NCI-H2081 treated with DMSO at 0.1 percent for 48 hours (cell line): ENCODE measurements at regions not wholly inside any gene's neighbourhood (a gene's known extent, or its start where the extent isn't known, plus 50 kb on each side); places are given as distances from the start of the nearest gene placed in this dataset.

Source experiments
- DNase-seq: peaks from one replicate; lab custom pipeline; 2025; lab: John Stamatoyannopoulos, UW

DNA sequence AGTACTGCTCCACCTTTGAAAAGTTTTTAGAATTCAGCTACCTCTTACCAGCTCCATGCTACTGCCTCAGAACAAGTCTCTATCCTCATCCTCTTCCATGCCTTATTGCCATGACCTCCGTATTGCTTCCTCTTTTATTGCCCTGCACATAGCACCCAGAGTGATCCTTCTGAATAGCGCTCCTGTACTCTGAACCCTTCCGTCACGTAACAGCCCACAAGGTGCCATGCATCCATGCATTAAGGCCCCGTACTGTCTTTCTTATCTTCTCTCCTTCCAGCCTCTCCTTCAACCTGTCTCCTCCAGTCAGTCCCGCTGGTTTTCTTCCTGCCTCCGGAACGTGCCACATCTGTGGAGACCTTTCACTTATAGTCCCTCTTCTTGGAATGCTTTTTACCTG is 273.3 kb upstream of the SEMA6A start:
- no peak for DNase-seq

DNA sequence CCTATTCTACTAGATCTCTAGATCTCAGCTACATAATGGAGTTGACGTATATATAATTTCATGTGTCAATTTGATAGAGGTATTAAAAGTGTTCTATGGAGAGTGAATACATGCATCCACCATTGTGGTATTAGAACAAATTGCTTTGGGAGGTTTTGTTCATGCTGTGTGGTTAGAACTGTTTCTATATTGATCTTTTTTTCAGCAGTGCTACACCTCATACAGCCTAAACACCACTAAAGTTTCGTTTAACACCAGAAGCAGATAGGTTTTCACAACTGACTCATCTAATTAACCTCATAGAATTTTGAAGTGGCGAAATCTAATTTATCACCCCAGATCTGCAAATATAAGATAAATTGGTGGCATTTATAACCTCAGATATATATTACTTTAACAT is 269.4 kb upstream of the SEMA6A start:
- DNase-seq: no peak

GRCh38 chr5:116842514-116842961 is 267.9 kb upstream of the SEMA6A start:
- DNase-seq: no peak

- DNase-seq: no peak
Observed at GRCh38 chr5:116841734-116842133, 267.1 kb upstream of the SEMA6A start.

DNA sequence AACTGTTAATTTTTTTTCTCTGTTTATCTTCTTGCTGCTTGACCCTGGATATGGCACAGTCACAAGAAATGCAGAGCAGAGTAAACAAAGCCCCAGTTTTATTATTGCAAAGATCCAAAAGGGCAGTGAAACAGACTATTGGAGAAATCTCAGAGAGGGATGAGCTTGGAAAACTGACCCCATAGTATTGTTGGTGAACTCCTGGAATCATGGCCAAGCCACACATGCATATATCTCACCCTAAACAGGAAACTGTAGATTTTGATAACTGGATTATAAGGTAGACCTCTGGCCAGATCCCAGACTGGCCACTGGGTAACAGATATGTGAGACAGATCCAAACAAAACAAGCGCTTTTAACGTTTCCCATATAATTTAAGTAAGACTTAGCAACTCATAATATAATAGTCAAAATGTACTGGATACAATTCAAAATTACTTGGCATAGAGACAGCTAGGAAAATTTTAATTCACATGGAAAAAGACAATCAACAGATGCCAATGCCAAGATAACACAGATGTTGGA is 263.5 kb upstream of the SEMA6A start:
- no peak for DNase-seq

GRCh38 chr5:116834796-116835515 is 260.3 kb upstream of the SEMA6A start:
- no peak for DNase-seq

DNA sequence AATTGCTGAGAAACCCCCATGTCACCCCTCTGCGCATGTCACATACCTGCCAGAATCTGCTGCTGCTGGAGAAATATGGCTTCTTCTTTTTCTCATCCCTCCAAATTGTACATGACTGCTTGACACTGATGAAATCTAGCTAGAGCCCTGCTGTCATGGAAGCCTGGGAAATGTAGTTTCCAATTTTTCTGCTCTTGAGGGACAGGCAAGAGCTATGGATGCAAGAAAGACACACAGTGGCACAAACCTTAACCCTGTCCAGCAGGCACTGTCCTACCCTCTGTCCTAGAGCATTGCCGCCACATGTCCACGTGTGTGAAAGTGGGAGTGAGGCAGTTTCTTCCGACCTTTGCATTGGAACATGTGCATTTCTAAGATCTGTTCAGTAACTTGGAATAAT is 255.5 kb upstream of the SEMA6A start:
- no peak for DNase-seq

DNA sequence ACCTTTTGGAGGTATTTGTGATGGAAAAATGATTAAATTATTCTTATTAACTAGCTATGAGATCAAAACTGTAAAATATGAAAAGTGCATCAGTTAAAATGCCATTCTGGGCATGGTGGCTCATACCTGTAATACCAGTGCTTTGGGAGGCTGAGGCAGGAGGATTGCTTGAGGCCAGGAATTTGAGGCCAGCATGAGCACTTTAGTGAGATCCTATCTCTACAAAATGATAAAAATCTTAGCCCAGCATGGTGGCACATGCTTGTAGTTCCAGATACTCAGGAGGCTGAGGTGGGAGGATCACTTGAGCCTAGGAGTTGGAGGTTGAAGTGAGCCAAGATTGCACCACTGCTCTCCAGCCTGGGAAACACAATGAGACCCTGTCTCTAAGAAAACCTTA is 252.5 kb upstream of the SEMA6A start:
- DNase-seq: no peak

GRCh38 chr5:116825486-116825885 is 250.9 kb upstream of the SEMA6A start:
- DNase-seq: no peak

DNA sequence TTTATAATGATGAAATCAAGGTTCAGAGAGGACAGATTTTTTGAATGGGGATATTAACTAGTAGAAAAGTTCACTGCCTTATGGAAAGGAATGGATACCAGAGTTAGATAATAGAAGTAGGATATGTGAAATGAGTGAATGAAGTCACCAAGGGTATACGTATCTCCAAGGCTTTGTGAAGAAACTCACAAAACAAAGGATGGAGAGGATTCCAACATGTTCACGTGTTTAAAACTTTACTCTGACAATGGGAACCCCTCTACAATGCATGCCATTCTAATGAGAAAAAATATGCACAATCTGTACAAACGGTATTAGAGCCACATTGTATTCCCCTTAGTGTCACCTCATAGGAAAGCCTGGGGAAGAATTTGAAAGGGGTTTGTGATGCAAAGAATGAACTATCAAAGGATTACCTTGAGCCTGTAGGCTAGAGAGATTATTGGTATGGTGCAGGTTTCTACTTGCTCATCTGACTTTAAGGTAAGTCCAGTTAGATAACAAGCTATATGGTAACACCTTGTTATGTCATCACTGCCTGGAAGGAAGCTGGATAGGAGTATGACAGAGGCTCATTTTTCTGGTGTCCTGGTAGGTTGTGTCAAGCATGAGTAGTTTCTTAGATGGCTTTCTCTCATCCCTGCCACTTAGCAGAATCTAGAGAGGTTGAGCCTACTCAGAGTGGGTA is 250.3 kb upstream of the SEMA6A start:
- no peak for DNase-seq

GRCh38 chr5:116814626-116815385 is 240.2 kb upstream of the SEMA6A start:
- DNase-seq: no peak

GRCh38 chr5:116813906-116814305 is 239.3 kb upstream of the SEMA6A start:
- no peak for DNase-seq

- DNase-seq: no peak
Observed at GRCh38 chr5:116813356-116813755, 238.7 kb upstream of the SEMA6A start.

DNA sequence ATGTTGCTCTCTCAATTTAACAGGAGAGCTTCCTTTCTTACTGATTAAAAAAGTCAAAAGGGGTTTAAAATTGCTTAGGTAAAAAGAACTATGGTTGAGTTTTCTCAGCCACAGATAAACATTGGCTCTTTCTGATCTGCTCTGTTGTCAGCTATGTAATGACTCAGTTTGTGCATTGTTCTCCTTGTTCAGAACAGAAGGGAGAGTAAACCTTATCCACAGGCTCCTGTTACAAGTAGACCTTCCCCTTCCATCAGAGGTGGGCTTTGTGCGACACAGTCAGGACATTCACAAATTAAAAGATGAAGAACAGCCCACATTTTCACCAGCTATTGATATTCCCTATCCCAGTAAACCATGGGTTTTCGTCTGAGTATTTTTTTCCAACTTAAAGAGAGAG is 236.3 kb upstream of the SEMA6A start:
- no peak for DNase-seq

DNA sequence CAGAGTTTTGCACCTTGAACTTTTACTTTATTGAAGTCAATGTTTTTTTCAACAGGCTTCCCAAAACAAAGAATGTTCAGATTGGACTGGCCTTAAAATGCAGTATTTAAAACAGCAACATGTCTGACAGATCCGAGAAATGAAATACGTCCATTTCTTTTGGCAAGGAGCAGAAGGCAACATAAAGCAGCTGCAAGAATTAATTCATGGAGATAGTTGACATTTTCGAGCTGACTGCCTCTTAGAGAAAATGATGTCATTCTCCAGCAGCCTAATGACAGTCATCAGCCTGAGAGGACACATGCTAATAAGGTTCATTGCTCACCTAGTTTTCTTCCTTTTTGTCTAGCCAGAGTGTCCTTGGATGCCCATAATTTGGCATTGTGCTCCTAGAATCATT is 232.2 kb upstream of the SEMA6A start:
- DNase-seq: no peak

DNA sequence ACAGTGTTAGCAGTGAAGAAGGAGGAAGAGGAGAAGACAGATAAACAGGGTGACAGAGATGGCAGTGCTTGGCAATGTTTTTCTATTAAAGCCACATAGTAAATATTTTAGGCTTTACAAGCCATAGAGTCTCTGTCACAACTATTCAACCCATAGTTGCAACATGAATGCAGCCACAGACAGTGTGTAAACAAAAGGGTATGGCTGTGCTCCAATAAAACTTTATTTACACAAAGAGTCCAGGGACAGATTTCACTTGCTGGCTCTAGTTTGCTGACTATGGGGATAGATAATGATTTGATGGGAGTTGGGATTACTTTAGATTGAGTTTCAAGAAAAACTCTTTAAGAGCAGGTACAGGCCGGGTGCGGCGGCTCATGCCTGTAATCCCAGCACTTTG is 224.8 kb upstream of the SEMA6A start:
- no peak for DNase-seq

DNA sequence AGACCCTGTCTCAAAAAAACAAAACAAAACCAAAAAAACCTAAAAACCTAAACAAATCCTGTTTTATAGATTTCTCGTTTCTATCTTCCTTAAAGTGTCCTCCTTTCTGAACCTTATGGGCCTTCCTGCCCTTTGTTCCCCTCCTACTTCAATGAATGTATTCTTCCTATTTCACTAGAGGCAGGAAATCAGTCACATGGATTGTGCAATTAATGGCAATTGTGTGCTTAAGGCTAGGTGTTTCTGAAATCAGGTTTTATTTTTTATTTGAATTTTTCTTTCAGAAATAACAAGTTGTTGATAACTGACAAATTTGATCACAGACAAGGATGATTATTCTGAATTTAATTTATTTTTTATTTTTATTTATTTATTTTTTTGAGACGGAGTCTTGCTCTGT is 220.6 kb upstream of the SEMA6A start:
- no peak for DNase-seq

GRCh38 chr5:116789522-116789921 is 214.9 kb upstream of the SEMA6A start:
- no peak for DNase-seq

- no peak for DNase-seq
Observed at GRCh38 chr5:116788851-116789403, 214.3 kb upstream of the SEMA6A start.

DNA sequence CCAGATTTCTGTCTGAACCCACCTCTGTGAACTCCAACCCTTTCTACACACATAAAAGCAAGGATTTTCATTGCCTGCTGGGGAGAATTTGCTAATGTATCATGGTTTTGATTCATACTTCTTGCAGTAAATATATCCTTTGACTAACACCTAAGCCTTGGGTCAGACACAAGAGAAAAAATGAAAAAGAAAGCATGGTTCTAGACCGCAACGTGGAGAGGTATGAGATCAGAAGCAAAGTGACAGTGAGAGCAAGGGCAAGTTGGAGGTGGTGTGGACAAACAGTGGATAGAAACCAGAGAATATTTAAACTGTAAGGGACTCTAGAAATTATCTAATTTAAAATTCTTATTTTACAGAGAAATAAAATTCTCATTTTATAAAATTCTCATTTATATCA is 212.9 kb upstream of the SEMA6A start:
- DNase-seq: no peak

GRCh38 chr5:116785106-116785505 is 210.5 kb upstream of the SEMA6A start:
- no peak for DNase-seq

DNA sequence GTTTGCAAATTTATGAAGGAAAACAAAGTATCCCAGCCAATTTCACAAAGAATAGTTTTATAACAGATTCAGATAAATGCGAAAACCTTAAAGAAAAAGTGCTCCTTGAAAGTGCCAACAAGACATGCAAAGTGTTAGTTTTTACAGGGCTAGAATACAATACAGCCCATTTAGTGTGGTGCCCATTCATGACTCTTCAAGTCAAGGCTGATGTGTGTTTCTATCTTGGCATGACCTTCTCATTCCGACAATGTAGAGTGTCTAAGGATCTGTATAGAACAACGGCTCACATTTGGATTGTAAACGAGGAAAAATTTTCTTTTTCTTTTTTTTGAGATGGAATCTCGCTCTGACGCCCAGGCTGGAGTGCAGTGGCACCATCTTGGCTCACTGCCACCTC is 205.2 kb upstream of the SEMA6A start:
- DNase-seq: no peak
